ENCODE measurements at regions not wholly inside any gene's neighbourhood (a gene's known extent, or its start where the extent isn't known, plus 50 kb on each side); places are given as distances from the start of the nearest gene placed in this dataset.

- no peaks in the 10 kb centered on the region for H3K36me3 Mint-ChIP-seq (ENCODE audit: insufficient read depth)
- H3K4me3 Mint-ChIP-seq (ENCODE audit: low read depth): no peak overlapping the region
- no peak overlapping the region for H3K27ac Mint-ChIP-seq
- no peaks in the 10 kb centered on the region for H3K27me3 Mint-ChIP-seq
- DNase-seq (ENCODE audit: low spot score, unreplicated experiment): no peak
- no peaks in the 10 kb centered on the region for H3K4me1 Mint-ChIP-seq (ENCODE audit: low read depth)
- peaks cover 30% of the 10 kb centered on the region for H3K9me3 Mint-ChIP-seq (ENCODE audit: low read depth)
- no peak for TF ChIP-seq CTCF (IDR thresholded peaks at IDR 0.05; ENCODE audit: unreplicated experiment)
These were observed 265.7 kb upstream of the MGAT4C start for GRCh38 chr12:86521870-86522269.

- Mint-ChIP-seq H3K9me3 (ENCODE audit: low read depth) (peaks cover 3% of the 10 kb centered on the region), H3K27me3 (no peaks in the 10 kb centered on the region), H3K4me3 (ENCODE audit: low read depth) (no peak overlapping the region), H3K4me1 (ENCODE audit: low read depth) (no peaks in the 10 kb centered on the region), H3K27ac (no peak overlapping the region), H3K36me3 (ENCODE audit: insufficient read depth) (no peaks in the 10 kb centered on the region)
- no peak for DNase-seq (ENCODE audit: low spot score, unreplicated experiment)
- no peak for TF ChIP-seq CTCF (IDR thresholded peaks at IDR 0.05; ENCODE audit: unreplicated experiment)
These were observed 257.0 kb upstream of the MGAT4C start for GRCh38 chr12:86513226-86513625.

- no peaks in the 10 kb centered on the region for H3K9me3 Mint-ChIP-seq (ENCODE audit: low read depth)
- no peak overlapping the region for H3K4me3 Mint-ChIP-seq (ENCODE audit: low read depth)
- H3K27ac Mint-ChIP-seq: no peak overlapping the region
- no peaks in the 10 kb centered on the region for H3K27me3 Mint-ChIP-seq
- no peaks in the 10 kb centered on the region for H3K36me3 Mint-ChIP-seq (ENCODE audit: insufficient read depth)
- TF ChIP-seq CTCF (IDR thresholded peaks at IDR 0.05; ENCODE audit: unreplicated experiment): no peak
- no peaks in the 10 kb centered on the region for H3K4me1 Mint-ChIP-seq (ENCODE audit: low read depth)
- no peak for DNase-seq (ENCODE audit: low spot score, unreplicated experiment)
These were observed 240.4 kb upstream of the MGAT4C start for GRCh38 chr12:86496595-86496994.

DNA sequence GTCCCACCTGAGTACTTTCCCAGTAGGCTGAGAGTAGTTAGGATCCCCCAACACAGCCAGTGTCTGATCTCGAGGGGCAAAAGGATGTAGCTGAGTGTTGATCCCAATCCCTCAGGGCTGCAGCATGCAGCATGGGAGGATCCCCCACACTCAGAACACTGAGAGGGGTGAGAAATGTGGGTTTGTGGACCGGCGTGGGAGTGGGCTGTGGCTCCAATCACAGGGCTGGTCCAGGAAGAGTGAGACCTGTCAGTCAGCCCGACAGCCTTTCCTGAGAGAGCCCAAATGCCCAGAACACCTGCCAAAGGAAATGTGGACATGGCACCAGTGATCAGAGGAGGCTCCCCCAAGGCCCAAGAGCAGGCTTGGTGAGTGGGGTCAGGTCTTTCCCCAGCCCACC is 228.3 kb upstream of the MGAT4C start:
- Mint-ChIP-seq H3K4me1 (ENCODE audit: low read depth) (peaks cover 8% of the 10 kb centered on the region), H3K36me3 (ENCODE audit: insufficient read depth) (no peaks in the 10 kb centered on the region)

GRCh38 chr12:86473231-86473630 is 217.0 kb upstream of the MGAT4C start:
- H3K27ac Mint-ChIP-seq: no peak overlapping the region

More for the DNA sequence above, 228.3 kb upstream of the MGAT4C start:
- no peak overlapping the region for H3K4me3 Mint-ChIP-seq (ENCODE audit: low read depth)
- TF ChIP-seq CTCF (IDR thresholded peaks at IDR 0.05; ENCODE audit: unreplicated experiment): no peak
- peaks cover under 1% of the 10 kb centered on the region for H3K9me3 Mint-ChIP-seq (ENCODE audit: low read depth)
- no peak for DNase-seq (ENCODE audit: low spot score, unreplicated experiment)
- H3K27me3 Mint-ChIP-seq: no peaks in the 10 kb centered on the region
- no peak overlapping the region for H3K27ac Mint-ChIP-seq

More at GRCh38 chr12:86473231-86473630, 217.0 kb upstream of the MGAT4C start:
- no peak for DNase-seq (ENCODE audit: low spot score, unreplicated experiment)
- Mint-ChIP-seq H3K27me3 (no peaks in the 10 kb centered on the region), H3K36me3 (ENCODE audit: insufficient read depth) (no peaks in the 10 kb centered on the region), H3K4me1 (ENCODE audit: low read depth) (no peaks in the 10 kb centered on the region), H3K9me3 (ENCODE audit: low read depth) (no peaks in the 10 kb centered on the region), H3K4me3 (ENCODE audit: low read depth) (no peak overlapping the region)
- no peak for TF ChIP-seq CTCF (IDR thresholded peaks at IDR 0.05; ENCODE audit: unreplicated experiment)
